ENCODE measurements at regions not wholly inside any gene's neighbourhood (a gene's known extent, or its start where the extent isn't known, plus 50 kb on each side); places are given as distances from the start of the nearest gene placed in this dataset.

- TF ChIP-seq EZH2phosphoT487 (IDR thresholded peaks at IDR 0.05; ENCODE audit: insufficient read depth, low read depth) (no peak), EZH2 (IDR thresholded peaks at IDR 0.05; ENCODE audit: insufficient read depth, poor library complexity, severe bottlenecking) (no peak)
Measured at GRCh38 chr4:66433706-66434105, 763.4 kb upstream of the EPHA5 start.

Measured in GM23248 (cell line).